Lower leg skin (tissue), 3 donors: ENCODE measurements at regions not wholly inside any gene's neighbourhood (a gene's known extent, or its start where the extent isn't known, plus 50 kb on each side); places are given as distances from the start of the nearest gene placed in this dataset.

ENCODE experiments used
- POLR2A ChIP-seq, 2 donors: fragments of 450-650 bp; IDR thresholded peaks; one replicate each; pipeline ENCODE4 v1.6.1; 2016 to 2017; ENCODE audit warnings: antibody characterized with exemption in 2 of 2, mild to moderate bottlenecking in 1 of 2, moderate library complexity in 1 of 2
- TF ChIP-seq, protein P1 (sequence below), 3 donors: fragments of 450-650 bp; IDR thresholded peaks; one replicate each; pipeline ENCODE4 v1.5.1; 2016; ENCODE audit warnings: antibody characterized with exemption in 3 of 3, mild to moderate bottlenecking in 3 of 3, moderate library complexity in 2 of 3

DNA sequence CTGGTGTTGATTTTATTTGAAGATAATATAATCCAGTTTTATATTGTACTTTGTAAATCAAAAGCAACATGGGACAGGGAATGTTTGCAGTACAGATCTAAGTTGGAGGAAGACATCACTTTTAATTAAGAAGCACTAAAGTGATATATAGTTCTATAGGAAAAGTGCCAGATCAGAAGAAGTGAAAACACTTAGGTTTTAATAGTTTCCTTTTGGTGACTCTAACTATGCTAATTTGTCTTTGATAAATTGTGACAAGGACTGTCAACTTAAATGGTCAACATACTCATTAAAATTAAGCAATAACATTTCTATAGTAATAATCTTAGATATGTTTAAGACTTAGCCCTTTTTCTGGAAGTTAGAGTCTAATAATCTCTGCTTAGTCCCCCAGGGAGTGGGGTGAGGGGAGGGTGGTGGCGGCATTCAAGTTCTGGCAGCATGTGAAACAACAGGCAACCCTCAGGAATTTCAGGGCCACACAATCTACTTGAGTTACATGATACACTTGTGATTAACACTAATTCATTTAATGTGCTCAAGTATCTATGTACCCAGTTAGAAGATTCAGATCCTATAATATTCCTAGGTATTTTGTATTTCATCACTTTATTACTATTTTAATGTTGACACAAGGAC is 1026.5 kb downstream of the NR2F1-AS1 start:
- TF ChIP-seq, protein P1, sequence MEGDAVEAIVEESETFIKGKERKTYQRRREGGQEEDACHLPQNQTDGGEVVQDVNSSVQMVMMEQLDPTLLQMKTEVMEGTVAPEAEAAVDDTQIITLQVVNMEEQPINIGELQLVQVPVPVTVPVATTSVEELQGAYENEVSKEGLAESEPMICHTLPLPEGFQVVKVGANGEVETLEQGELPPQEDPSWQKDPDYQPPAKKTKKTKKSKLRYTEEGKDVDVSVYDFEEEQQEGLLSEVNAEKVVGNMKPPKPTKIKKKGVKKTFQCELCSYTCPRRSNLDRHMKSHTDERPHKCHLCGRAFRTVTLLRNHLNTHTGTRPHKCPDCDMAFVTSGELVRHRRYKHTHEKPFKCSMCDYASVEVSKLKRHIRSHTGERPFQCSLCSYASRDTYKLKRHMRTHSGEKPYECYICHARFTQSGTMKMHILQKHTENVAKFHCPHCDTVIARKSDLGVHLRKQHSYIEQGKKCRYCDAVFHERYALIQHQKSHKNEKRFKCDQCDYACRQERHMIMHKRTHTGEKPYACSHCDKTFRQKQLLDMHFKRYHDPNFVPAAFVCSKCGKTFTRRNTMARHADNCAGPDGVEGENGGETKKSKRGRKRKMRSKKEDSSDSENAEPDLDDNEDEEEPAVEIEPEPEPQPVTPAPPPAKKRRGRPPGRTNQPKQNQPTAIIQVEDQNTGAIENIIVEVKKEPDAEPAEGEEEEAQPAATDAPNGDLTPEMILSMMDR (IDR thresholded peaks at IDR 0.05): no peak
- TF ChIP-seq POLR2A (IDR thresholded peaks at IDR 0.05): no peak
